OCI-LY7 (cell line): ENCODE measurements at regions not wholly inside any gene's neighbourhood (a gene's known extent, or its start where the extent isn't known, plus 50 kb on each side); places are given as distances from the start of the nearest gene placed in this dataset.

Experiments
- BruUV-seq: library from RNA; stranded (reverse); fragments of 400-500 nt; replicated peaks from 2 replicates; lab custom pipeline; 2021; lab: Mats Ljungman, UMichigan
- CTCF ChIA-PET: fragments of 300-600 bp; sonication (Branson Sonifier 250); formaldehyde crosslinking; loops from one replicate; lab custom pipeline; 2022; ENCODE audit warnings: antibody characterized with exemption; ENCODE audit not compliant: unreplicated experiment; lab: Charles Lee
- POLR2A ChIA-PET: fragments of 300-600 bp; sonication (Branson Sonifier 250); formaldehyde crosslinking; loops from one replicate; lab custom pipeline; 2022; ENCODE audit warnings: antibody characterized with exemption; lab: Charles Lee
- DNase-seq: peaks from one replicate; pipeline ENCODE4 v3.0.0-alpha.2; 2015; ENCODE audit warnings: low spot score
- H2AFZ ChIP-seq: fragments of 200-600 bp; sonication (generic), shearing (Covaris generic); 2 replicates; pipeline ENCODE4 v1.6.1; 2014; ENCODE audit warnings: mild to moderate bottlenecking, antibody characterized with exemption, low read length, moderate library complexity
- H3K27ac ChIP-seq: fragments of 200-600 bp; sonication (generic); 2 replicates; pipeline ENCODE4 v1.5.1; 2014; ENCODE audit warnings: mixed run types, low read depth, mild to moderate bottlenecking, moderate library complexity, low read length, inconsistent platforms; ENCODE audit not compliant: poor library complexity, severe bottlenecking
- H3K36me3 ChIP-seq: fragments of 200-600 bp; sonication (generic); 2 replicates; pipeline ENCODE4 v1.6.1; 2014; ENCODE audit warnings: mild to moderate bottlenecking, antibody characterized with exemption, low read length, moderate library complexity, mixed read lengths; ENCODE audit not compliant: insufficient read depth
- H3K4me1 ChIP-seq: fragments of 200-600 bp; sonication (generic); 2 replicates; pipeline ENCODE4 v1.5.1; 2014; ENCODE audit warnings: mild to moderate bottlenecking, low read length; ENCODE audit not compliant: insufficient read depth, poor library complexity, severe bottlenecking
- H3K4me2 ChIP-seq: fragments of 200-600 bp; sonication (generic); 2 replicates; pipeline ENCODE4 v1.6.1; 2014; ENCODE audit warnings: mild to moderate bottlenecking, low read length
- H3K4me3 ChIP-seq: fragments of 200-600 bp; sonication (generic); 2 replicates; pipeline ENCODE4 v1.5.1; 2014; ENCODE audit warnings: mild to moderate bottlenecking, low read depth, low read length; ENCODE audit not compliant: poor library complexity, severe bottlenecking
- H3K79me2 ChIP-seq: fragments of 200-600 bp; sonication (generic); 2 replicates; pipeline ENCODE4 v1.6.1; 2016; ENCODE audit warnings: low read depth, mild to moderate bottlenecking, low read length, moderate library complexity, mixed read lengths; ENCODE audit not compliant: insufficient read depth
- H3K9me2 ChIP-seq: fragments of 200-600 bp; sonication (generic); 2 replicates; pipeline ENCODE4 v1.6.1; 2016; ENCODE audit warnings: mild to moderate bottlenecking, low read length, mixed read lengths; ENCODE audit not compliant: insufficient read depth
- H3K9me3 ChIP-seq: fragments of 200-600 bp; sonication (generic); 2 replicates; pipeline ENCODE4 v1.6.1; 2014; ENCODE audit warnings: mild to moderate bottlenecking, mixed run types, low read length, mixed read lengths
- H4K20me1 ChIP-seq: fragments of 200-600 bp; sonication (generic); 2 replicates; pipeline ENCODE4 v1.6.1; 2014; ENCODE audit warnings: mild to moderate bottlenecking, antibody characterized with exemption, low read length, moderate library complexity, mixed read lengths; ENCODE audit not compliant: insufficient read depth
- EZH2phosphoT487 ChIP-seq: fragments of 200-600 bp; sonication (generic); IDR thresholded peaks from 2 replicates; pipeline ENCODE4 v1.6.1; 2018; ENCODE audit warnings: low read depth, borderline replicate concordance, mild to moderate bottlenecking, mixed run types, antibody characterized with exemption, low read length, moderate library complexity, mixed read lengths
- intact Hi-C: fragments of 100-400 bp; cut with micrococcal nuclease; formaldehyde crosslinking; loops from one replicate; pipeline ENCODE4 v1.10.0; 2022; ENCODE audit not compliant: unreplicated experiment
- TF ChIP-seq, protein P1 (sequence below): fragments of 200-600 bp; sonication (generic); conservative IDR thresholded peaks from 2 replicates; pipeline ENCODE4 v1.5.1; 2014; ENCODE audit warnings: mild to moderate bottlenecking, antibody characterized with exemption, low read length, moderate library complexity, mixed read lengths

DNA sequence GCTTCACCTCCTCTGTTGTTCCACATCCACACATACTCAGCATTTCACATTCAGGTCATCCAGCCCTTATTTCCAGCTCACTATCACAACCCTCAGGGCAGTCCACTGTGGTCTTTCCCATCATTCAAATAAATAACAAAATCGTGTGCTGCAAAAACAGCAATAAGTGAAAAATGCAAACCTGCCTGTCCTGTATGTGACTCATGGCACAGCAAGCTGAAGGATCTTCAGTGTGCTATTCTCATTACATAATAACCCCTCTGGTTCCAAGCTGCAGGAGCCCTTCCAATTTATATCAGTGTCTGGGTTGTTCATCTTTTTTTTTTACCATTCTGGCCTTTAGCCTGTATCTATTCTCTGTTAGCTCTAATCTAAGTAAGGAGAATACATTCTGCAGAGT is 185.3 kb upstream of the UBE2E2 start:
- BruUV-seq, result no TSS peak
- POLR2A ChIA-PET, result interaction anchor here (0.5 to 1.6 kb wide), 5 partner anchors 21 to 744 kb away, joined by 3 to 5 read pairs (median 3); no protein-coding TSS in a partner anchor
- H3K9me2 ChIP-seq, result no peaks in the 10 kb centered on the region
- H4K20me1 ChIP-seq, result no peaks in the 10 kb centered on the region
- no peak for DNase-seq
- H3K27ac ChIP-seq, result no peak overlapping the region
- H3K9me3 ChIP-seq, result no peaks in the 10 kb centered on the region
- no peaks in the 10 kb centered on the region for H3K36me3 ChIP-seq
- H3K4me3 ChIP-seq, result no peak overlapping the region
- H2AFZ ChIP-seq, result no peak overlapping the region
- no peak overlapping the region for H3K4me2 ChIP-seq
- intact Hi-C loops, result no loop called here
- CTCF ChIA-PET, result no interaction called here
- no peaks in the 10 kb centered on the region for H3K79me2 ChIP-seq
- no peaks in the 10 kb centered on the region for H3K4me1 ChIP-seq
- no peak for TF ChIP-seq EZH2phosphoT487
- TF ChIP-seq, protein P1, sequence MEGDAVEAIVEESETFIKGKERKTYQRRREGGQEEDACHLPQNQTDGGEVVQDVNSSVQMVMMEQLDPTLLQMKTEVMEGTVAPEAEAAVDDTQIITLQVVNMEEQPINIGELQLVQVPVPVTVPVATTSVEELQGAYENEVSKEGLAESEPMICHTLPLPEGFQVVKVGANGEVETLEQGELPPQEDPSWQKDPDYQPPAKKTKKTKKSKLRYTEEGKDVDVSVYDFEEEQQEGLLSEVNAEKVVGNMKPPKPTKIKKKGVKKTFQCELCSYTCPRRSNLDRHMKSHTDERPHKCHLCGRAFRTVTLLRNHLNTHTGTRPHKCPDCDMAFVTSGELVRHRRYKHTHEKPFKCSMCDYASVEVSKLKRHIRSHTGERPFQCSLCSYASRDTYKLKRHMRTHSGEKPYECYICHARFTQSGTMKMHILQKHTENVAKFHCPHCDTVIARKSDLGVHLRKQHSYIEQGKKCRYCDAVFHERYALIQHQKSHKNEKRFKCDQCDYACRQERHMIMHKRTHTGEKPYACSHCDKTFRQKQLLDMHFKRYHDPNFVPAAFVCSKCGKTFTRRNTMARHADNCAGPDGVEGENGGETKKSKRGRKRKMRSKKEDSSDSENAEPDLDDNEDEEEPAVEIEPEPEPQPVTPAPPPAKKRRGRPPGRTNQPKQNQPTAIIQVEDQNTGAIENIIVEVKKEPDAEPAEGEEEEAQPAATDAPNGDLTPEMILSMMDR, result no peak

DNA sequence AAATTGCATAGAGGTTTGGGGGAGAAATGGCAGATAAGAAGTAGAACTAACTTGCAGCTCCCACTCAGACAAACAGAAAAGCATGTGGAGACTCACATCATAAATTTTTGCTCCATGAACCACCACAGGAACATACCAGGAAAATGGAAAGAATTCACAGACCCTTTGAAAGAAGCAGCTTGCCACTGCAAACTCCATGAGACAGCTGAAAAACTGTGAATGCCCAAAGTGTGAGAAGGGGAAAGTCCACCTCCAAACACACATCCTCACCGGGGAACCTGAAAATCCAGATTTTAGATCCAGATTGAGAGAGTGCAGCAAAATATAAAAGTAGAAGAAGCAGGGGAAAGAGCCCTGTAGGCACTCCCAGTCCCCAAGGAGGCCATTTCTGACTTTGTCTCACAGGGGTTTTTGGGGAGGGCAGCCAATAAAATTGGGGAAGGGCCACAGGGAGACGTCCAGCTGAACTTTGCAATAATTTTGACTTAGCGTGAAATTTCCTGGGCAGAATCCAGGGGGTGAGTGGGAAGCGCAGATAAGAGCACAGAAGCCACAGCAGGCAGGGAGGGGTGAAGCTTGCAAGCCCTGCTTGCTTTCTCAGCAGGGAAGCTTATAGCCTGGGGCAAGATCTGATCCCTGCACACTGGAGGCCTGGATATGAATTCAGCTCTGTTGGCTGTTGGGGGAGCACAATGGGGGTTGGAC is 183.4 kb upstream of the UBE2E2 start:
- intact Hi-C loops, result no loop called here
- Histone ChIP-seq H3K4me3 (no peak overlapping the region), H3K36me3 (no peaks in the 10 kb centered on the region), H3K9me3 (no peaks in the 10 kb centered on the region), H2AFZ (no peak overlapping the region), H3K4me1 (no peaks in the 10 kb centered on the region), H3K79me2 (no peaks in the 10 kb centered on the region), H3K4me2 (no peak overlapping the region), H3K27ac (no peak overlapping the region), H4K20me1 (no peaks in the 10 kb centered on the region), H3K9me2 (no peaks in the 10 kb centered on the region)
- TF ChIP-seq, protein P1, result no peak
- no peak for TF ChIP-seq EZH2phosphoT487
- CTCF ChIA-PET, result no interaction called here
- no peak for DNase-seq
- no TSS peak for BruUV-seq
- POLR2A ChIA-PET, result interaction anchor here (0.6 to 1.6 kb wide), 4 partner anchors 18 to 139 kb away, joined by 3 to 4 read pairs (median 3); no protein-coding TSS in a partner anchor

DNA sequence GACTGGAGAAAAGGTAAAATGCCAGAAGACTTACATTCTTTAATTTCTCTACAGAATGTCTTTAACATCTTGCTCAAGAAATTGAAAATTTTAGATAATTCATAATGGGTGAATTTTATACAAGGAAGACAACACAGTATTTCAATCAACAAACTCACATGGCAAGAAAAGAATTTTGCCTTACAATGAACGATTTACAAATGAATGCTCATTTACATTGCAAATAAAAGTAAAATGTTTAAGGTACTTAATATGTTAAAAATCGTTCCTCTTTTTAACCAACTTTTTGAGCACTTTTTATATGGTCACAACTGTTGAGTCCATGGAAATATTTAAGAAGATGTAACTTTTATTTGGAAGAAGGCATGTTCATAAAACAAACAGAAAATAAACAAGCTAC is 174.8 kb upstream of the UBE2E2 start:
- Histone ChIP-seq H3K36me3 (no peaks in the 10 kb centered on the region), H3K9me2 (no peaks in the 10 kb centered on the region), H3K79me2 (no peaks in the 10 kb centered on the region), H3K4me2 (no peak overlapping the region), H3K4me1 (no peaks in the 10 kb centered on the region), H3K4me3 (no peak overlapping the region), H2AFZ (no peak overlapping the region), H4K20me1 (no peaks in the 10 kb centered on the region), H3K9me3 (no peaks in the 10 kb centered on the region), H3K27ac (no peak overlapping the region)
- POLR2A ChIA-PET, result interaction anchor here (0.7 kb wide), 1 partner anchor 1340 kb away, joined by 3 read pairs; no protein-coding TSS in a partner anchor
- intact Hi-C loops, result no loop called here
- no TSS peak for BruUV-seq
- TF ChIP-seq, protein P1, result no peak
- TF ChIP-seq EZH2phosphoT487, result no peak
- DNase-seq, result no peak
- CTCF ChIA-PET, result no interaction called here
